ENCODE measurements at regions not wholly inside any gene's neighbourhood (a gene's known extent, or its start where the extent isn't known, plus 50 kb on each side); places are given as distances from the start of the nearest gene placed in this dataset.

GRCh38 chr2:33893824-33894223, 294.7 kb upstream of the FAM98A start:
- TF ChIP-seq GABPA (IDR thresholded peaks at IDR 0.05; ENCODE audit: low read depth) (no peak), REST (IDR thresholded peaks at IDR 0.05; ENCODE audit: insufficient replicate concordance, low read depth) (no peak), SPI1 (IDR thresholded peaks at IDR 0.05; ENCODE audit: borderline replicate concordance, low read depth) (no peak), CTCF (IDR thresholded peaks at IDR 0.05; ENCODE audit: insufficient read depth, low read length) (no peak), POLR2AphosphoS5 (IDR thresholded peaks at IDR 0.05; ENCODE audit: low read depth) (no peak)

GRCh38 chr2:33891616-33892015, 292.5 kb upstream of the FAM98A start:
- DNase-seq (ENCODE audit: low read depth in 1 of 2, low spot score in 1 of 2), result no peak
- no peak overlapping the region for H3K27ac ChIP-seq (replicated peaks)
- H3K27me3 ChIP-seq (ENCODE audit: insufficient read depth, poor library complexity, severe bottlenecking), result no peaks in the 10 kb centered on the region
- TF ChIP-seq SPI1 (IDR thresholded peaks at IDR 0.05; ENCODE audit: borderline replicate concordance, low read depth) (no peak), REST (IDR thresholded peaks at IDR 0.05; ENCODE audit: insufficient replicate concordance, low read depth) (no peak), POLR2AphosphoS5 (IDR thresholded peaks at IDR 0.05; ENCODE audit: low read depth) (no peak), CTCF (IDR thresholded peaks at IDR 0.05; ENCODE audit: insufficient read depth, low read length) (no peak), GABPA (IDR thresholded peaks at IDR 0.05; ENCODE audit: low read depth) (no peak)
- no peak overlapping the region for H3K4me3 ChIP-seq (replicated peaks; ENCODE audit: insufficient read depth, low read length)

More at GRCh38 chr2:33893824-33894223, 294.7 kb upstream of the FAM98A start:
- H3K27me3 ChIP-seq (ENCODE audit: insufficient read depth, poor library complexity, severe bottlenecking), result no peaks in the 10 kb centered on the region
- no peak for DNase-seq (ENCODE audit: low read depth in 1 of 2, low spot score in 1 of 2)
- no peak overlapping the region for H3K4me3 ChIP-seq (replicated peaks; ENCODE audit: insufficient read depth, low read length)
- no peak overlapping the region for H3K27ac ChIP-seq (replicated peaks)

DNA sequence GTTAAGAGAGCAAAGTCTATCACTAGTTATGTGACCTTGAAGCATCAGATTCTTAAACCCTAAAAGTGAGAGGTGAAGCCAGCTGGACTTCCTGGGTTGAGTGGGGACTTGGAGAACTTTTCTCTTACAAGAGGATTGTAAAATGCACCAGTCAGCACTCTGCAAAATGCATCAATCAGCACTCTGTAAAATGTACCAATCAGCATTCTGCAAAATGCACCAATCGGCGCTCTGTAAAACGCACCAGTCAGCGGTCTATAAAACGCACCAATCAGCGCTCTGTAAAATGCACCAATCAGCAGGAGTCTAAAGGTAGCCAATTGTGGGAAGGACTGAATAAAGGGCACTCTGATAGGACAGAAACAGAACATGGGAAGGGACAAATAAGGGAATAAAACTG, 291.6 kb upstream of the FAM98A start:
- H3K27me3 ChIP-seq (ENCODE audit: insufficient read depth, poor library complexity, severe bottlenecking), result no peaks in the 10 kb centered on the region
- H3K4me3 ChIP-seq (replicated peaks; ENCODE audit: insufficient read depth, low read length), result no peak overlapping the region
- DNase-seq (ENCODE audit: low read depth in 1 of 2, low spot score in 1 of 2), result no peak
- no peak overlapping the region for H3K27ac ChIP-seq (replicated peaks)
- TF ChIP-seq CTCF (IDR thresholded peaks at IDR 0.05; ENCODE audit: insufficient read depth, low read length) (no peak), GABPA (IDR thresholded peaks at IDR 0.05; ENCODE audit: low read depth) (no peak), SPI1 (IDR thresholded peaks at IDR 0.05; ENCODE audit: borderline replicate concordance, low read depth) (no peak), POLR2AphosphoS5 (IDR thresholded peaks at IDR 0.05; ENCODE audit: low read depth) (no peak), REST (IDR thresholded peaks at IDR 0.05; ENCODE audit: insufficient replicate concordance, low read depth) (no peak)

Data from HL-60 (cell line).